ENCODE measurements at regions not wholly inside any gene's neighbourhood (a gene's known extent, or its start where the extent isn't known, plus 50 kb on each side); places are given as distances from the start of the nearest gene placed in this dataset.

- H3K4me3 ChIP-seq (ENCODE audit: low read depth, low read length), result no peak overlapping the region
- DNase-seq (ENCODE audit: low read depth), result no peak
Measured at GRCh38 chr9:2341956-2342355, 279.6 kb upstream of the VLDLR start.

GRCh38 chr9:2343756-2344155 lies 277.8 kb upstream of the VLDLR start:
- H3K4me3 ChIP-seq (ENCODE audit: low read depth, low read length), result no peak overlapping the region
- no peak for DNase-seq (ENCODE audit: low read depth)

- H3K4me3 ChIP-seq (ENCODE audit: low read depth, low read length), result no peak overlapping the region
- DNase-seq (ENCODE audit: low read depth), result no peak
Measured at GRCh38 chr9:2344436-2344835, 277.2 kb upstream of the VLDLR start.

GRCh38 chr9:2345013-2345412 lies 276.6 kb upstream of the VLDLR start:
- no peak overlapping the region for H3K4me3 ChIP-seq (ENCODE audit: low read depth, low read length)
- DNase-seq (ENCODE audit: low read depth), result no peak

- no peak overlapping the region for H3K4me3 ChIP-seq (ENCODE audit: low read depth, low read length)
Measured at GRCh38 chr9:2346277-2346913, 275.2 kb upstream of the VLDLR start.

GRCh38 chr9:2351324-2351723 lies 270.3 kb upstream of the VLDLR start:
- no peak for DNase-seq (ENCODE audit: low read depth)
- H3K4me3 ChIP-seq (ENCODE audit: low read depth, low read length), result no peak overlapping the region

More at GRCh38 chr9:2346277-2346913, 275.2 kb upstream of the VLDLR start:
- no peak for DNase-seq (ENCODE audit: low read depth)

GRCh38 chr9:2354216-2354615 lies 267.4 kb upstream of the VLDLR start:
- DNase-seq (ENCODE audit: low read depth), result no peak
- H3K4me3 ChIP-seq (ENCODE audit: low read depth, low read length), result no peak overlapping the region

GRCh38 chr9:2354856-2355696 lies 266.5 kb upstream of the VLDLR start:
- no peak for DNase-seq (ENCODE audit: low read depth)
- no peak overlapping the region for H3K4me3 ChIP-seq (ENCODE audit: low read depth, low read length)

GRCh38 chr9:2355697-2355983 lies 265.9 kb upstream of the VLDLR start:
- no peak overlapping the region for H3K4me3 ChIP-seq (ENCODE audit: low read depth, low read length)
- DNase-seq (ENCODE audit: low read depth), result no peak

- H3K4me3 ChIP-seq (ENCODE audit: low read depth, low read length), result no peak overlapping the region
- DNase-seq (ENCODE audit: low read depth), result no peak
Measured at GRCh38 chr9:2356041-2356790, 265.4 kb upstream of the VLDLR start.

GRCh38 chr9:2359891-2360471 lies 261.6 kb upstream of the VLDLR start:
- DNase-seq (ENCODE audit: low read depth), result no peak
- no peak overlapping the region for H3K4me3 ChIP-seq (ENCODE audit: low read depth, low read length)

- no peak overlapping the region for H3K4me3 ChIP-seq (ENCODE audit: low read depth, low read length)
- DNase-seq (ENCODE audit: low read depth), result no peak
Measured at GRCh38 chr9:2362150-2362549, 259.4 kb upstream of the VLDLR start.

GRCh38 chr9:2363138-2363745 lies 258.3 kb upstream of the VLDLR start:
- no peak for DNase-seq (ENCODE audit: low read depth)
- no peak overlapping the region for H3K4me3 ChIP-seq (ENCODE audit: low read depth, low read length)

- DNase-seq (ENCODE audit: low read depth), result no peak
- no peak overlapping the region for H3K4me3 ChIP-seq (ENCODE audit: low read depth, low read length)
Measured at GRCh38 chr9:2363781-2364180, 257.8 kb upstream of the VLDLR start.

GRCh38 chr9:2367970-2368369 lies 253.6 kb upstream of the VLDLR start:
- no peak overlapping the region for H3K4me3 ChIP-seq (ENCODE audit: low read depth, low read length)
- DNase-seq (ENCODE audit: low read depth), result no peak

GRCh38 chr9:2373648-2374047 lies 247.9 kb upstream of the VLDLR start:
- no peak overlapping the region for H3K4me3 ChIP-seq (ENCODE audit: low read depth, low read length)
- DNase-seq (ENCODE audit: low read depth), result no peak

GRCh38 chr9:2375114-2375513 lies 246.5 kb upstream of the VLDLR start:
- DNase-seq (ENCODE audit: low read depth), result no peak
- no peak overlapping the region for H3K4me3 ChIP-seq (ENCODE audit: low read depth, low read length)

- DNase-seq (ENCODE audit: low read depth), result no peak
Measured at GRCh38 chr9:2377117-2377516, 244.5 kb upstream of the VLDLR start.

GRCh38 chr9:2377834-2378233 lies 243.8 kb upstream of the VLDLR start:
- no peak overlapping the region for H3K4me3 ChIP-seq (ENCODE audit: low read depth, low read length)
- no peak for DNase-seq (ENCODE audit: low read depth)

More at GRCh38 chr9:2377117-2377516, 244.5 kb upstream of the VLDLR start:
- H3K4me3 ChIP-seq (ENCODE audit: low read depth, low read length), result no peak overlapping the region

- no peak overlapping the region for H3K4me3 ChIP-seq (ENCODE audit: low read depth, low read length)
Measured at GRCh38 chr9:2378266-2378665, 243.3 kb upstream of the VLDLR start.

More at GRCh38 chr9:2378266-2378665, 243.3 kb upstream of the VLDLR start:
- DNase-seq (ENCODE audit: low read depth), result no peak

All from skeletal muscle cell (primary cell).